NT2/D1 (cell line): ENCODE measurements at regions not wholly inside any gene's neighbourhood (a gene's known extent, or its start where the extent isn't known, plus 50 kb on each side); places are given as distances from the start of the nearest gene placed in this dataset.

Source experiments
- SUZ12 ChIP-seq: IDR thresholded peaks from 2 replicates; pipeline ENCODE4 v1.6.1; 2011; ENCODE audit not compliant: insufficient read length, insufficient read depth; ENCODE audit errors: extremely low read depth
- YY1 ChIP-seq: IDR thresholded peaks from 2 replicates; pipeline ENCODE4 v1.6.1; 2011; ENCODE audit not compliant: insufficient read length, insufficient read depth
- ZNF274 ChIP-seq: IDR thresholded peaks from 2 replicates; pipeline ENCODE4 v1.6.1; 2011; ENCODE audit warnings: mild to moderate bottlenecking, low read depth, low read length

GRCh38 chr1:50271968-50272578, 151.2 kb downstream of the DMRTA2 start:
- TF ChIP-seq SUZ12 (no peak), YY1 (no peak), ZNF274 (no peak)
